ENCODE measurements at regions not wholly inside any gene's neighbourhood (a gene's known extent, or its start where the extent isn't known, plus 50 kb on each side); places are given as distances from the start of the nearest gene placed in this dataset.
"Not testable (repeated sequence)": the region's sequence is repeated elsewhere in the genome, so short reads cannot be mapped to it uniquely, and the experiment has no call there.

GRCh38 chr1:105459759-105460158, 1596.7 kb upstream of the PRMT6 start:
- TF ChIP-seq CTCF (IDR thresholded peaks at IDR 0.05): no peak
- Histone ChIP-seq H3K36me3 (no peaks in the 10 kb centered on the region), H3K27me3 (no peaks in the 10 kb centered on the region), H3K4me3 (no peak overlapping the region), H3K4me1 (no peaks in the 10 kb centered on the region), H3K27ac (no peak overlapping the region), H3K9me3 (no peaks in the 10 kb centered on the region)
- ATAC-seq: no peak
- DNase-seq: no peak
- intact Hi-C loops (cut with DNase I): no loop called here

- Histone ChIP-seq H3K4me1 (no peaks in the 10 kb centered on the region), H3K4me3 (no peak overlapping the region), H3K36me3 (no peaks in the 10 kb centered on the region), H3K9me3 (no peaks in the 10 kb centered on the region), H3K27me3 (no peaks in the 10 kb centered on the region), H3K27ac (no peak overlapping the region)
- no peak for DNase-seq
- intact Hi-C loops (cut with DNase I): no loop called here
- ATAC-seq: no peak
- no peak for TF ChIP-seq CTCF (IDR thresholded peaks at IDR 0.05)
These were observed 1594.2 kb upstream of the PRMT6 start for GRCh38 chr1:105462308-105462707.

- no peak for ATAC-seq
- Histone ChIP-seq H3K9me3 (no peaks in the 10 kb centered on the region), H3K4me1 (no peaks in the 10 kb centered on the region), H3K36me3 (no peaks in the 10 kb centered on the region), H3K4me3 (no peak overlapping the region), H3K27me3 (no peaks in the 10 kb centered on the region), H3K27ac (no peak overlapping the region)
- no peak for TF ChIP-seq CTCF (IDR thresholded peaks at IDR 0.05)
- DNase-seq: no peak
- intact Hi-C loops (cut with DNase I): no loop called here
These were observed 1588.9 kb upstream of the PRMT6 start for GRCh38 chr1:105467549-105467948.

- H3K36me3 ChIP-seq; H3K27ac ChIP-seq; H3K27me3 ChIP-seq; H3K9me3 ChIP-seq; intact Hi-C loops (cut with DNase I); ATAC-seq; H3K4me1 ChIP-seq; DNase-seq; H3K4me3 ChIP-seq: not testable (repeated sequence)
These were observed 1585.9 kb upstream of the PRMT6 start for GRCh38 chr1:105470541-105470940.

- no peak overlapping the region for H3K4me3 ChIP-seq
- H3K27me3 ChIP-seq: no peaks in the 10 kb centered on the region
- H3K27ac ChIP-seq: no peak overlapping the region
- TF ChIP-seq CTCF (IDR thresholded peaks at IDR 0.05): no peak
- no peak for ATAC-seq
- intact Hi-C loops (cut with DNase I): no loop called here
- no peaks in the 10 kb centered on the region for H3K9me3 ChIP-seq
- H3K36me3 ChIP-seq: no peaks in the 10 kb centered on the region
- no peaks in the 10 kb centered on the region for H3K4me1 ChIP-seq
- DNase-seq: no peak
These were observed 1573.0 kb upstream of the PRMT6 start for GRCh38 chr1:105483436-105483835.

GRCh38 chr1:105485207-105485606, 1571.3 kb upstream of the PRMT6 start:
- no peak for TF ChIP-seq CTCF (IDR thresholded peaks at IDR 0.05)
- Histone ChIP-seq H3K4me1 (no peaks in the 10 kb centered on the region), H3K9me3 (no peaks in the 10 kb centered on the region), H3K4me3 (no peak overlapping the region), H3K27ac (no peak overlapping the region), H3K36me3 (no peaks in the 10 kb centered on the region), H3K27me3 (no peaks in the 10 kb centered on the region)
- intact Hi-C loops (cut with DNase I): no loop called here
- DNase-seq (no peak), ATAC-seq (no peak)

Data from upper lobe of right lung (tissue), 1 donor.